ENCODE measurements at regions not wholly inside any gene's neighbourhood (a gene's known extent, or its start where the extent isn't known, plus 50 kb on each side); places are given as distances from the start of the nearest gene placed in this dataset.

DNA sequence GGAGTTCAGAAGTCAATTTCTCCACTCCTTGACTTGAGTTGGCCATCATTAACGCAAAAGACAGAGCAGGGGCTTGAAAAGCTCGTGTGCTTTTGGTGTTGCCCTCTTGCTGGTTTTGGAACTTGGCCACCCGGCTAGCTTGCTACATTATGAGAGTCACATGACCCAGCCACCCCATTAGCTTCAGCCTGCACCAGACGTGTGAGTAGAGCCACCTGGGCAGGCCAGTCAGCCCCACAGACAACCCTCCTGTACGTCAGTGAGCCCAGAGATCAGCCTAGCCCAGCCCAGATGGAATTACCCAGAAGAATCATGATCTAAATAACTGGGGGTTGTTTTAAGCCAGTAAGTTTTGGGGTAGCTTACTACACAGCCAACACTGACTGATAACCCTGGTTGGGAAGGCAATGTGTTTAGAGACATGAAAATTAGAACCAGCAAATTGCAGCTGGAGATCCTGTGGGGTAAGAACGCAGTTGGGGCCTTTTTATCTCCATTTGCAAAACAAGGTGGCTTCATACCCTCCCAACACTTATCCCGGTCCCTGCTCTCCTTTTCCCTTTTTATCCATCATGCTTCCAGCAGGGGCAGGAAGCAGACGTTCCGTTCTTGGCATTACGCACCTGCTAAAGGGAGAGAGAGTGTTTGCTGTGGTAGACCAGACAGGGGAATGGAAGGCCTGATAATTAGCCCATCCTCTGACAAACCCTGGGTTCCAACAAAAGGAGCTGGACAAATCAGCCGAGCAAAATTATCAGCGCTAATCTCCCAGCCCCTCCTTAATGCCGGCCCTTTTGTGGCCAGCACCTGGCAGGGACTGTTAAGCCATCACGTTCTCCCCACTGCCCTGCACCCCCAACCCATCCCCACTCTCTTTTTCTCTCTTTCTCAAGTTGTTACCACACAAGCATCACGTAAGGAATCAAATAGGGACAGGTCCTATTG, 548.7 kb upstream of the CADM1 start:
- H3K4me1 ChIP-seq, result no peaks in the 10 kb centered on the region
- DNase-seq, result no peak
- H3K9me3 ChIP-seq, result no peaks in the 10 kb centered on the region
- H3K27me3 ChIP-seq, result no peaks in the 10 kb centered on the region
- no peak overlapping the region for H3K4me3 ChIP-seq
- H3K36me3 ChIP-seq, result no peaks in the 10 kb centered on the region
- no peak overlapping the region for H3K27ac ChIP-seq
- TF ChIP-seq CTCF (IDR thresholded peaks at IDR 0.05) (no peak), POLR2A (IDR thresholded peaks at IDR 0.05) (no peak)

DNA sequence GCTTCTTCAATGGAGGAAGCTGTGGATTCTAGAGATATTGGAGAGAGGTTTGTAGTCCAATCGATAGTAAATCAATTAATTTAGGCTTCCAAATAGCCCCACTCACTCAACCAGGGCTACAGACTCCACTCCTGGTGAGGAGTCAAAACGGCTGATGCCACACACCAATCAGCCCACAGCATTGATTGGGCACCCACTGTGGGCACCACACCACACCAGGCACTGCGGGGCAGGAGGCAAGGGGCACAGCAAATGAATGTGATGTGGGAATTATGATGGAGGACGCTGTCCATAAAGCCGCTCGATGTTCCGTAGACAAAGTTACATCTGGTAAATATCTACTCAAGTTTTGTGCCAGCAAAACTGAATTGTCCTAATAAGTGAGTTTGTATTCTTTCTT, 547.3 kb upstream of the CADM1 start:
- TF ChIP-seq POLR2A (IDR thresholded peaks at IDR 0.05), result no peak
- no peak for TF ChIP-seq CTCF (IDR thresholded peaks at IDR 0.05)
- H3K27ac ChIP-seq, result no peak overlapping the region
- no peak overlapping the region for H3K4me3 ChIP-seq
- no peaks in the 10 kb centered on the region for H3K36me3 ChIP-seq
- no peaks in the 10 kb centered on the region for H3K27me3 ChIP-seq
- H3K9me3 ChIP-seq, result no peaks in the 10 kb centered on the region
- no peak for DNase-seq
- no peaks in the 10 kb centered on the region for H3K4me1 ChIP-seq

DNA sequence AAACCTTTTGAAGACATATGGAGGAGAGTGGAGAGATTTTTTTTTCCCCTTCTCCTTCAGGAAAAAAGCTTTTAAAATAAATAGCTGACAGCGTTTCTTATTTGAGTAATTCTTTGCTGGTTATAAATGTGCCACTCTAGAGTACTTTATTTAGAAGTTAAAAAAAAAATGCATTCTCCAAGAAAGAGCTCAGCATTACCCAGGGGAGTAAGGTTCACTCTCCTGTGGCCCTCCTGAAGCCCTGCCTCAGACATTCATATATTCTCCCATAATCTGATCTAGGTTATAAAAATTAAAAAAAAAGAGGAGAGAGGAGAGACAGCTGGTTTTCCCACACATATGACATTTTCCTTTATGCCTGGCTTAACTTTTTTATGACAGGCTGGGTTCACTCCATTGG, 545.2 kb upstream of the CADM1 start:
- H3K4me1 ChIP-seq, result no peaks in the 10 kb centered on the region
- H3K27ac ChIP-seq, result no peak overlapping the region
- no peak for DNase-seq
- H3K4me3 ChIP-seq, result no peak overlapping the region
- TF ChIP-seq CTCF (IDR thresholded peaks at IDR 0.05), result no peak
- TF ChIP-seq POLR2A (IDR thresholded peaks at IDR 0.05), result no peak
- H3K9me3 ChIP-seq, result no peaks in the 10 kb centered on the region
- no peaks in the 10 kb centered on the region for H3K36me3 ChIP-seq
- no peaks in the 10 kb centered on the region for H3K27me3 ChIP-seq

DNA sequence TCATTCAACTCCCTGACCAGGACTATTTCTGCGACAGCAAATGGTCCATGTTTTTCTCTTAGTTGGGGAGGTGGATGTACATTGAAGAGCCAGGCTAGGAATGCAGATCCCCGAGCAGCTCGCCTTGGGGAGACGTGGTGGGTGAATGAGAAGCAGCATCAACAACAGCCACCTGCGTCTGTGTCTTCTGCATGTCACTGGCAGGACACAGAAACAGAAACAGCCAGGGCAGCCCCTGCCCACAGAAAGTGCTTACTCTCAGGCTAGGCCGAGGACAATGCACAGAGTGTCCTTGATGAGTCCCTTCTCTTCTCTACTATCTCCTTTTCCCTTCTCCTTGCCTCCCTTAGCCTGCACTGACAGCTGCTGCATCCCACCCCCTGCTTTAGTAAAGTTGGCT, 541.9 kb upstream of the CADM1 start:
- Histone ChIP-seq H3K36me3 (no peaks in the 10 kb centered on the region), H3K27ac (no peak overlapping the region), H3K9me3 (no peaks in the 10 kb centered on the region), H3K27me3 (no peaks in the 10 kb centered on the region), H3K4me3 (no peak overlapping the region), H3K4me1 (no peaks in the 10 kb centered on the region)
- DNase-seq, result no peak
- TF ChIP-seq POLR2A (IDR thresholded peaks at IDR 0.05) (no peak), CTCF (IDR thresholded peaks at IDR 0.05) (no peak)

DNA sequence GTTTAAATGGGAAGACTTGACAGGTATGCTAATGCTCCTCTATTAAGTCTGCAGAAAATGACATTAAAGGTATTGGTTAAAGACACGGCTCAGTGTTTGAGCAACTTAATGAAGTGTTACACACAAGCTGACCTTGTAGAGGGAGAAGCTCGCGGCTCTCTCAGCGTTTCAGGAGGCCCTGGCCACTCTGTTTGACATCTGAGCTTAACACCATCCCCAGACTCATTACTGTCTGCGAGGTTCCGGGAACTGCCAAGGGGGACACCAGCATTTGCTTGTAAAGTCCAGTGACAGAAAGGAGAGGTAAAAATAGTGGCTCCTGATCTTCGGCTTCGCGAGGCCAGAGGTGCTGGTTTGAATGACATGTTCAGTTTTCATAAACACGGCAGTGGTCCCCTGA, 540.7 kb upstream of the CADM1 start:
- no peak overlapping the region for H3K27ac ChIP-seq
- no peaks in the 10 kb centered on the region for H3K9me3 ChIP-seq
- H3K4me1 ChIP-seq, result no peaks in the 10 kb centered on the region
- no peak for DNase-seq
- no peaks in the 10 kb centered on the region for H3K36me3 ChIP-seq
- no peaks in the 10 kb centered on the region for H3K27me3 ChIP-seq
- no peak overlapping the region for H3K4me3 ChIP-seq
- TF ChIP-seq POLR2A (IDR thresholded peaks at IDR 0.05), result no peak
- no peak for TF ChIP-seq CTCF (IDR thresholded peaks at IDR 0.05)
